COLO668 (cell line): ENCODE measurements at regions not wholly inside any gene's neighbourhood (a gene's known extent, or its start where the extent isn't known, plus 50 kb on each side); places are given as distances from the start of the nearest gene placed in this dataset.

ENCODE experiments used
- DNase-seq: peaks from one replicate; lab custom pipeline; 2025; ENCODE audit not compliant: unreplicated experiment; lab: John Stamatoyannopoulos, UW

DNA sequence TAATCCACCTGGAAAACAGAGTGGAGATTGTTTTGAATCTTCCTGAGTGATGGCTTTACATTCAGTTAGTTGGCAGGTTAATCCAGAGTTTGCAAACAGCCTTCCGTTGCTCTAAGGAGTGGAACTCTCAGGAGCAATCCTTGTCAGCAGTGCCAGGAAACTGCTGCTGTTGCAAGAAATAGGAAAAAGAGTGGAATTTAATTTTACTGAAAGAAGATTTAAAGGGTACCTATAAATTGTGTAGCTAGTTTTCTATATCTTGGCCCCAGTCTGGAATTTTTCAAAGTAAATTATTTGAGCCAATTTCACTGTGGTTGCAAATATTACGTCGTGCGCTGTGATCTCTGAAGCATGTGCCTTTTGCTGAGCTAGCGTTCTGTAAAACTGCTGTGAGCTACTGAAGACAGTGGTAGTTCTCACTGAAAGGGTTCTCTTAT, 55.5 kb upstream of the SLC5A12 start:
- no peak for DNase-seq

GRCh38 chr11:26778000-26778757, 56.3 kb upstream of the SLC5A12 start:
- no peak for DNase-seq

DNA sequence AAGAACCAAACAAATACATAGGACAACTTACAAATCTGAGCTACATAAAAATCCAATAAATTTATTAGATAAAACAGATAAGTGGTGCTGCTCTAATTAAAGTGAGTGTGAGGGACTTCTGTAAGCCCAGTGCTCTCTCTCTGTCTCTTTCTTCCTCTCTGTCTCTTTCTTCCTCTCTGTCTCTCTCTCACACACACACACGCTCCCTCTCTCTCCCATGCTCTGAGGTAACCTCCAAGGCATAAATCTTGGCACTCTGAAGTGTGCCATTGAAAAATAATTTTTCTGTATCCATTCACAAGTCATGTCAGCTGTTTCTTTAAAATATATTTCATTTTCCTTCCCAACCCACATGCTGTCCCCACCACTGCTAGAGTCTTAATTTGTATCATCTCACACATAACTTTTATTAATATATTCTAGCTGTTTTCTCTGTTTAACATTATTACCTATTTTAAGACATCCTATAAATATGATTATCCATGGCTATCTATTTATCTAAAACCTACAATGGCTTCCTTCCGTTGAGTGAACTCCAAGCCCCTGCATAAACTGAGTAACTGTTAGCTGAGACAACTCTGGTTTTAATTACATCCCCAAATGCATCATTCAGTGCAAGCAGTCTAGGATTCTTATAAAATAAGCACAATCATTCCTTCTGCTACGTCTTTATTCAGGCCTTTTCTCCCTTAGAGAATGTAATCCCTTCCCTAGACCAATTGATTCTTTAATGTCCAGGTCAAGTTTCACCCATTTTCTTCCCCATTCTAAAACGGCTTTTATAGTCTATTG, 57.4 kb upstream of the SLC5A12 start:
- no peak for DNase-seq

- DNase-seq: no peak
Measured at GRCh38 chr11:26780376-26781085, 58.7 kb upstream of the SLC5A12 start.

DNA sequence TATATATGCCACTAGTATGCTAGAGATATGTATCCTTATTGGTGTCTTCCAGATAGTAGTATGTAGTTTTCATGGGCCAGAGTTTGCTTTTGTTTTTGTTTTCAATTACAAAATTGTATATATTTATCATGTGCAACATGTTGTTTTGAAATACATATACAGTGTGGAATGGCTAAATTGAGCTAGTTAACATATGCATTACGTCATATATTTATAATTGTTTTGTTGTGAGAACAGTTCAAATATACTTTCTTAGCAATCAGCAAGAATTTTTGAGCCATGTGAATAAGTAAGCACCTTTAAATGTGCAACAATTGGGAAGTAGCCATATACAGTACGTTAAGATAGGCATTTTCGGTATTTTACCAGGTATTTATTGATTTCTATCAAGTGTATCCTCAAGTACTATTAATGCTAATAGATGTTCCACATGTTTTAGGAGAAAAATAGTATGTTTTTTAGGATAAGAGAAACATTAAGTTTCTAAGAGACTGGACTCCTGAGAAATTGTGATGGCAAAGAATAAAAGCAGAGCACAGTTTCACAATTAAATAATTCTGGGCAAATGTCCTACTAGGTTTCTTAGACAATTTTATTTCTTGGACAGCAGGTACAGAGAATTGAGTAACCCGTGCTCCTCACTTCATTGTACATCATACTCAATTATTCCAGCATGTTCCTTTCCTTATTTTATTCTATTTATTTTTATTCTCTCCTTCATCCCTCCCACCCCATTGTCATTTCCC, 60.5 kb upstream of the SLC5A12 start:
- no peak for DNase-seq

DNA sequence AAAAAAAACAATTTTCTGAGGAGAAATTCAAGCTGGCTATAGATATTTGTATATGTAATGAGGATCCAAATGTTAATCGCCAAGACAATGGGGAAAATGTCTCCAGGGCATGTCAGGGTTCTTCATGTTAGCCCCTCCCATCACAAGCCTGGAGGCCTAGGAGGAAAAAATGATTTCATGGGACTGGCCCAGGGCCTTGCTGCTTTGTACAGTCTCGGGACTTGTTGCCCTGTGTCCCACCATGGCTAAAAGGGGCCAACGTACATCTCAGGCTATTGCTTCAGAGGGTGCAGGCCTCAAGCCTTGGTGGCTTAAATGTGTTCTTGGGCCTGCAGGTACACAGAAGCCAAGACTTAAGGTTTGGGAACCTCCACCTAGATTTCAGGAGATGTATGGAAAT, 62.1 kb upstream of the SLC5A12 start:
- DNase-seq: no peak

GRCh38 chr11:26790738-26791137, 68.9 kb upstream of the SLC5A12 start:
- no peak for DNase-seq

DNA sequence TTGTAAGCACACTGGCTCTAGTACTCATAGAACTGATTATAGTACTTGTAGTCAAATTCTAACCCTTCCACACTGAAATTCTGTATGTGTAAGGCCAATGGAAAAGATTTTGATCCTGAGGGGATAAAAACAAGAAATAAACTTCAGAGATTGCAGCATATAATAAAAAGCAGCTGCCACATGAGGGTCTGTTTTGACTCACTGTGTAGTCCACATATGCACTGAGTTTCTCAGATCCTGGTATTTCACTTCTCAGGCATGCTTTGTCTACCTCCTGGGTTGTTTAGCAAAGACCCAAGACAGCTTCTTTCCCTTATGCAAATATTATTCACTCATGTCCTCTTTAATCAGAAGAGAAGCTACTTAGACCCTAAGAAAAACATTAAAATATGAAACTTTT, 71.1 kb upstream of the SLC5A12 start:
- no peak for DNase-seq

DNA sequence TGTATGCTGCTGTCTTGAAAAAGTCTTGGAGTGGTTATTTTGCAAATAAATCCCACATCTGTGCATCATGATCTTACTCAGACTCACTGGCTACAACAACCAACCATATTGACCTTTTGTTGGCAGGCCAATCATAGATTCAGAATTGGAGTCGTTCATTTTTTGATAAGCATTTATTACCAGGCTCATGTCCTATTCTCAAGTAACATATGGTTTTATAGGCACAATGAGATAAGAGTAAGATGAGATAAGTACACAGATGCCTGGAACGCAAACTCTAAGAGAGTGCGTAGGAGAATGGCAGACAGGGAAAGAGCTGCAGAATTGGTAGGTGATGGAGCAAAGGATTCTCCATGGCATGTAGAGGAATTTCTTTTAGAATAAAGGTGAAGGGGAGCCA, 71.6 kb upstream of the SLC5A12 start:
- no peak for DNase-seq

DNA sequence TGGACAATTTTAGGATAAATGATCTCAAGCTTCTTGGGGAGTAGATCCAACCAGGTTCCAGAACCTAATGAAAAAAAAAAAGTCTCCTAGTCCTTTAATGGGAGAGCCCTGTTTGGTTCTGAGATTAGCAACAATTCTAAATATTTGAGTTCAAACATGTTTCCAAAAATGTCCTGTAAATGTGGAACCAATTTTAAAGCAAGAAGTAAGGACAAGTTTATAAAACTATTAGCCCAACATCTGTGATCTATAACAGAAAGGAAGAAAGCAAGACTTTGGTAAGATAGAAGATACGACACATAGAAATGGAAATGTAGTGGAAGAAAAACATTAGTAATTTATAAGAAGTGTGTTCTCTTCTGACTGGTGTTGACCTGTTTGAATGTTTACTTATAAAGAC, 79.7 kb upstream of the SLC5A12 start:
- DNase-seq: no peak

DNA sequence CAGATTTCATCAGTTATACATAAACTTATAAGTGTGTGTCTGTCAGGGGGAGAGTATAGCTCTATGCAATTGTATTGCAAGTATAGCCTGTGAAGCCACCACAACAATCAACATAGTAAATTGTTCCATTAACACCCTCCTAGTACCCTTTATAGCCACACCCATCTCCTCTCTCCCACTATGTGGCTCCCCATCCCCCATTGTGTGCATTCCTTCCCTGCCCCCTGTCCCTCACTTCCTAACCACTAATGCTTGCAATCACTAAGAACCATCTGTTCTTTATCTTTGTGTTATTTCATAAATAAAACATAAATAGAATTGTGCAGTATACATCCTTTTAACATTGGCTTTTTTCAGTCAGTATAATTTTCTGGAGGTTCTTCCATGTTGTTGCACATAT, 83.1 kb upstream of the SLC5A12 start:
- no peak for DNase-seq

DNA sequence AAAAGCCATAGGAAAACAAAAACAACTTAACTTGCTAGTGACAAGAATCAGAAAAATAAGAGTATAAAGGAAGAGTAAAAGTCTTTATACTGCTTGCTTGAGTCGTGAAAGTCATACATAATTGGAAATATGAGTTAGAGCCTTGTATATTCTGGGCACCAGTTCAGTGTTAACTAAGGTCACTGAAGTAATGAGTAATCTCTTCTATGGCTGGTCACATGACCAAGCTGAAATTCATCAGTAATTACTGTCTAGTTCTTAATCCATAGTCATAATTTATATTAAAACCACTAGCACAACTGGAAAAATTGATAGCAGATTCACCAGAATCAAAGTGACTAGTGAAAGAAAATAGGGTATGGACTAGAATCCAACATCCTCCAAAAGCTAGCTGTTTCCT, 84.4 kb upstream of the SLC5A12 start:
- DNase-seq: no peak

GRCh38 chr11:26820739-26821138, 98.9 kb upstream of the SLC5A12 start:
- DNase-seq: no peak

GRCh38 chr11:26823963-26824362, 102.1 kb upstream of the SLC5A12 start:
- DNase-seq: no peak

GRCh38 chr11:26827567-26828081, 105.8 kb upstream of the SLC5A12 start:
- DNase-seq: no peak

DNA sequence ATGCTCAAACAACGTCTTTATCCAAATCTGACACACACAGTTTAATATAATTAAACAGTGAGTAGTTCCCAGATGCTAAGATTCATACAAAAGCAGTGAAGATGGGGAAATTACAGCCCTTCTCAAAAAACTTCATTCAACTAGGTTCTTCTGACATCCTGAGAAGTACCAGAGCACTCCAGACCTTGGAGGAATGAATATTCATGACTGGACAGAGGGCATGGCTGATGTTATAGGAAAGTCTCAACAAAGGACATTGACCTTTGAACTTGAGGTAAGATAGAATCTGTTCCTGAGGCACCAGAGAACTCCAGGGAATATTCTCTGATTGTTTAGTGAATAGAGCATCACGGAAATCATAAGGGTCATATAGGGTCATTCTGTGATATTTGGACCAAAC, 106.4 kb upstream of the SLC5A12 start:
- DNase-seq: no peak

DNA sequence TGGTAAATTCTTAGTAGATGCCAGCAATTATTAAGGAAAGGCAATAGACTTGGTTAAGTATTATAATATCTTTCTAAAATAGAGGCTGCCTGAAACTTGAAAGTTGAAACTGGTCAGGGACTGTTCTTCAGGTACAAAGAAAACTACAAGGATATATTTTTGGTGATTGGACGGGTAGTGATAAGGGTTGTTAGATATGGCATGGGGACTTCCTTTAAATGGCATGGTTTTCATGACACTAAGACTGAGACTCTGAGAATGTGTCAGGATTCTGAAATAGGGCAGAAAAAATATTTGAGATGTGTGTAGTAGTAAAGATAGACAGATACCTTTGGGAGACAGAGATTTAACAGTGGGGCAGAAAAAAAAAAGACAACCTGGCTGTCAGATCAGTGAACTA, 108.4 kb upstream of the SLC5A12 start:
- DNase-seq: no peak

GRCh38 chr11:26830757-26831156, 108.9 kb upstream of the SLC5A12 start:
- DNase-seq: no peak

- no peak for DNase-seq
Measured at GRCh38 chr11:26834601-26835000, 112.7 kb upstream of the SLC5A12 start.

DNA sequence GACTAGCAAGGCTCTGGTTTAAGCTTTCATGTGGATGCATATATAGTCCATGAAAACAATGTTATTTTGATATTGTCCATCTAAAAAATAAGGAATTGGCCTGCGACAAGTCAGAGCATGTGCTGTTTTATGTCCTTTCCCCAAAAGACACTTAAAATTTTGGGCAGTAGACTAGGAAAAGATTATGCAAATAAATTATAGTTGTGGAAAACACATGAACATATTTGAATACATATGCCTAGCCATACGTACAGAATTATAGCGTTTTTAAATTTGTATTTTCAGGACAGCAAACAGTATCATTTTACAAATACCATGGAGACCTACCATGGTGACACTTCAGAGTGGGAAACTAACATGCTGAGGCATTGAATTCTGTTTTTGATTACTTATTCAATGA, 113.8 kb upstream of the SLC5A12 start:
- DNase-seq: no peak

DNA sequence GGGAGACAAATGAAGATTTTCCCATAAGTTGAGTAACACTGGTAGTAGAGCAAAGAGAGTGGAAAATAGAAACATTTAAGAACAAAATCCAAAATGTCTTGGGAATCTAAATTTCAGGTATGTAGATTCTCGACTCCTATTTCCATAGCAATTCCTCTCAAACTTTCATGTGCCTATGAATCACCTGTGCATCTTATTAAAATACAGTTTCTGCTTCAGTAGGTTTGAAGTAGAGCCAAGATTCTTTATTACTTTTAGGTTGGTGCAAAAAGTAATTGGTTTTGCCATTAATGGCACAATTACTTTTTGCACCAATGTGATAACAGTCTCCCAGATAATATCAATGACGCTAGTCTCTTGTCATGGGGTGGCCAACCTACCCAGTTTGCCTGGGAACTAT, 115.3 kb upstream of the SLC5A12 start:
- DNase-seq: no peak
